Heart right ventricle (tissue), 16 donors: ENCODE measurements at regions not wholly inside any gene's neighbourhood (a gene's known extent, or its start where the extent isn't known, plus 50 kb on each side); places are given as distances from the start of the nearest gene placed in this dataset.

Source experiments
- ATAC-seq, 8 donors: fragments of 200-7000 bp; cut with Tn5 transposase; one replicate each; pipeline ENCODE4 v1.9.1; 2020; ENCODE audit warnings: mild to moderate bottlenecking in 8 of 8, moderate library complexity in 8 of 8, moderate number of reproducible peaks in 1 of 8
- DNase-seq, 2 donors: peaks; one replicate each; pipeline ENCODE4 v3.0.0-alpha.2; 2020
- H3K27ac ChIP-seq, 10 donors: fragments of 200-600 bp; sonication (generic) in 2 of 10; one replicate each; pipeline versions ENCODE4 v1.5.0 to v1.8.0; 2020 to 2022; ENCODE audit warnings: mild to moderate bottlenecking in 3 of 10
- H3K27me3 ChIP-seq, 7 donors: fragments of 200-600 bp; one replicate each; pipeline ENCODE4 v1.8.0; 2021 to 2022; ENCODE audit warnings: mild to moderate bottlenecking in 2 of 7
- H3K36me3 ChIP-seq, 9 donors: fragments of 200-600 bp; sonication (generic) in 1 of 9; one replicate each; pipeline versions ENCODE4 v1.5.0 to v1.8.0; 2020 to 2022; ENCODE audit warnings: mild to moderate bottlenecking in 2 of 9
- H3K4me1 ChIP-seq, 9 donors: fragments of 200-600 bp; sonication (generic) in 1 of 9; one replicate each; pipeline versions ENCODE4 v1.5.0 to v1.8.0; 2020 to 2022; ENCODE audit warnings: mild to moderate bottlenecking in 4 of 9
- H3K4me3 ChIP-seq, 10 donors: fragments of 200-600 bp; sonication (generic) in 2 of 10; one replicate each; pipeline versions ENCODE4 v1.5.0 to v1.8.0; 2020 to 2022; ENCODE audit warnings: mild to moderate bottlenecking in 7 of 10, moderate library complexity in 2 of 10
- H3K9me3 ChIP-seq, 11 donors: fragments of 200-600 bp in 10 of 11; sonication (generic) in 2 of 11; one replicate each; pipeline versions ENCODE4 v1.5.0 to v1.8.0; 2013 to 2022; ENCODE audit warnings: mild to moderate bottlenecking in 2 of 11, control low read depth in 1 of 11, moderate library complexity in 1 of 11
- CTCF ChIP-seq, 9 donors: fragments of 200-600 bp; sonication (generic) in 2 of 9; IDR thresholded peaks; one replicate each; pipeline versions ENCODE4 v1.5.0 to v1.8.0; 2021 to 2022; ENCODE audit warnings: antibody characterized with exemption in 9 of 9, mild to moderate bottlenecking in 5 of 9, moderate library complexity in 1 of 9
- WGBS, 2 donors: extraction: QIAGEN DNeasy Blood & Tissue Kit; methylation state at CpG; one replicate each; pipeline ENCODE4 v1.1.7; 2013; ENCODE audit warnings: inconsistent platforms in 1 of 2; 5-methylcytosine and 5-hydroxymethylcytosine counted together
- intact Hi-C, 10 donors: fragments of 100-400 bp; cut with DNase I; formaldehyde crosslinking; loops; one replicate each; pipeline versions ENCODE4 v1.11.1 to v1.14.2; 2022
- donor health status: Arrhythmogenic right ventricular cardiomyopathy.
- donor health status: ischemic (EF 13 %, LVEDD 7.1; RV severe dilation, severe dysfunction).
- donor health status: healthy with polysubstance abuse.
- donor health status: DM: no; HTN: yes; CAD: no.
- donor health status: DM: no; HTN: no; CAD: no.
- donor health status: ischemic (EF 25% LVEDD 6.9; RV normal size, moderate dysfunction).
- donor health status: ischemic (EF 25% LVEDD 5.7; RV mildly dilated, moderate dysfunction).
- donor health status: healthy.
- donor health status: DM: yes; HTN: yes; CAD: no.
- donor health status: Ischemic cardiomyopathy.
- donor health status: ischemic (EF 35%, LVEDD 5.7; RV mildly dilated, moderate dysfunction).
- donor health status: nonischemic (EF 11% LVEDD 7.7; RV severe dilation, severe dysfunction).
- donor health status: DM: yes; HTN: yes; CAD: no.
- donor health status: PGD.
- donor health status: ischemic (EF 29% LVEDD 5.4; RV normal size, mild dysfunction).
- donor health status: nonischemic (EF 23%, LVEDD 6.1; RV moderate dilation, normal function).

DNA sequence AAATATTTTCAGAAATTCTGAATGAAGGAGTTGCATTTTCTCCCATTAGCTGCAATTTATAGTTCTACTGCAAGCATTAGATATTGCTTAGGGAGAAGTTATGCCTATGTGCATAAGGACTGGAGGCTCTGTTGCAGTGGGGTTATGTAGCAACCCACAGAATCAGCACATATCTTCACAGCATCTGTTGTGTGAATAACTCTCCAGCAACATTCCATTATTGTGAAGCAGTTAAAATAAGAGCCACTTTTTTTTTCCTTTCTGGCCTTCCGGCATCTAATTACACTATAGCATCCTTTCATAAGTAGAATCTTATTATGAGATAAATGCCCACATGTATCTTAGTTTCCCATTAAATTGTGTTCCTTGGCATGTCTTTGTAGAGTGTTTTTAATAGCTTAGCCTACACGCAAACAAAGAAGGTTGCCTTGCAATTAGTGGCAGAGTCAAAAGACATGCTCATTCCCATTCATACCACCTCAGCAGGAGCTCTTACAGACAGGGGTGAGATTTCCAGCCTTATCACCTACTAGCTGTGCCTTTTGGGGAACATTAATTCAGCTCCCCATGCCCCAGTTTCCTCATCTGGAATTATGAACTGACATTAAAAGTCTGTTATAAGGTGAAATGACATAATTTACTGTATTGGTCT is 596.0 kb upstream of the GOT2 start:
- Histone ChIP-seq H3K4me3 (no peak overlapping the region), H3K27ac (no peak overlapping the region), H3K27me3 (no peaks in the 10 kb centered on the region), H3K9me3 (peaks cover 0 to 13% (median 0%) of the 10 kb centered on the region in 11 donors), H3K4me1 (no peaks in the 10 kb centered on the region), H3K36me3 (no peaks in the 10 kb centered on the region)
- DNase-seq (no peak), ATAC-seq (no peak)
- TF ChIP-seq CTCF (IDR thresholded peaks at IDR 0.05), result no peak
- 67 to 74% methylated on average over 2 of the region's 2 CpGs for WGBS, 2 donors
- intact Hi-C loops, result no loop called here

- TF ChIP-seq CTCF (IDR thresholded peaks at IDR 0.05), result no peak
- Histone ChIP-seq H3K9me3 (peaks cover 0 to 13% (median 0%) of the 10 kb centered on the region in 11 donors), H3K27me3 (no peaks in the 10 kb centered on the region), H3K4me1 (no peaks in the 10 kb centered on the region), H3K36me3 (no peaks in the 10 kb centered on the region), H3K27ac (no peak overlapping the region), H3K4me3 (no peak overlapping the region)
- DNase-seq (no peak), ATAC-seq (no peak)
- 47 to 80% methylated on average over 2 of the region's 2 CpGs for WGBS, 2 donors
- intact Hi-C loops, result no loop called here
Measured at GRCh38 chr16:59328961-59329360, 594.8 kb upstream of the GOT2 start.

GRCh38 chr16:59327894-59328293 is 593.8 kb upstream of the GOT2 start:
- H3K27me3 ChIP-seq, result no peaks in the 10 kb centered on the region
- no peak for ATAC-seq
- TF ChIP-seq CTCF (IDR thresholded peaks at IDR 0.05), result no peak
- H3K36me3 ChIP-seq, result no peaks in the 10 kb centered on the region
- no peak overlapping the region for H3K4me3 ChIP-seq
- H3K4me1 ChIP-seq, result no peaks in the 10 kb centered on the region
- no peak for DNase-seq
- H3K9me3 ChIP-seq, result peaks cover 0 to 9% (median 0%) of the 10 kb centered on the region in 11 donors
- 93 to 95% methylated on average over 3 of the region's 3 CpGs for WGBS, 2 donors
- no peak overlapping the region for H3K27ac ChIP-seq
- intact Hi-C loops, result no loop called here

GRCh38 chr16:59326955-59327354 is 592.8 kb upstream of the GOT2 start:
- no peak for TF ChIP-seq CTCF (IDR thresholded peaks at IDR 0.05)
- peaks cover 0 to 6% (median 0%) of the 10 kb centered on the region in 11 donors for H3K9me3 ChIP-seq
- no peak for ATAC-seq
- no peak overlapping the region for H3K27ac ChIP-seq
- no peaks in the 10 kb centered on the region for H3K4me1 ChIP-seq
- no peaks in the 10 kb centered on the region for H3K36me3 ChIP-seq
- DNase-seq, result no peak
- H3K4me3 ChIP-seq, result no peak overlapping the region
- no peaks in the 10 kb centered on the region for H3K27me3 ChIP-seq
- 39 to 81% methylated on average over 2 of the region's 2 CpGs for WGBS, 2 donors
- intact Hi-C loops, result no loop called here
